ENCODE measurements at regions not wholly inside any gene's neighbourhood (a gene's known extent, or its start where the extent isn't known, plus 50 kb on each side); places are given as distances from the start of the nearest gene placed in this dataset.
A peak's percentile ranks its signal among the peaks of the same experiment; 100 is the strongest.

- TF ChIP-seq CTCF (IDR thresholded peaks at IDR 0.05; ENCODE audit: control extremely low read depth, extremely low read depth) = no peak
- Histone ChIP-seq H3K27me3 (ENCODE audit: control insufficient read depth in 3 of 3, insufficient read depth in 3 of 3, low read length in 2 of 3) (no peaks in the 10 kb centered on the region), H3K4me1 (ENCODE audit: control insufficient read depth in 5 of 5, insufficient read depth in 5 of 5, low read length in 5 of 5) (no peaks in the 10 kb centered on the region), H3K9me3 (ENCODE audit: control insufficient read depth in 4 of 4, insufficient read depth in 3 of 4, low read length in 3 of 4) (no peaks in the 10 kb centered on the region), H3K9ac (ENCODE audit: insufficient read depth in 1 of 2, low read length in 2 of 2) (no peak overlapping the region), H3K27ac (ENCODE audit: low read depth in 1 of 2, low read length in 1 of 2) (no peak overlapping the region), H3K4me3 (no peak overlapping the region), H3K36me3 (ENCODE audit: control insufficient read depth in 4 of 4, insufficient read depth in 4 of 4, low read length in 4 of 4) (no peaks in the 10 kb centered on the region)
- DNase-seq (no peak), ATAC-seq (ENCODE audit: insufficient read depth, low FRiP score) (no peak)
These were observed 296.4 kb downstream of the ADAMTS20 start for GRCh38 chr12:43255522-43256111.

DNA sequence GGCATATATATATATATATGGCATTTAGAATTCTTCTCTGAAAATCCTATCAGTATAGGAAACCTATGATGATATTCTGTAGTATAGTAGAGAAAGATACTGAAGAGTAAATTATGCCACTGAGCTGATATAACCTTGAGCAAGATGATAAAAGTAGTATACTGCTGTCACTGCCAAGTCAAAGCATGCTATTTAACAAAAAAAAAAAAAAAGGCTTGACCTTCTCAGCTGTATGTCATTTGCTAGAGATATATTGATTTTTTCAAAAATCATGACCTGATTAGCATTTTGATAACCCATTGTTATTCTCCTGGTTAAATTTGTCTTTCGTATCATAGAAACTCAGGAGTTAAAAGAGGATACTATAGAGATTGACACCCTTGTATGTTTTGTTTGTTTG lies 299.4 kb downstream of the ADAMTS20 start:
- no peak for ATAC-seq (ENCODE audit: insufficient read depth, low FRiP score)
- H3K9ac ChIP-seq (ENCODE audit: insufficient read depth in 1 of 2, low read length in 2 of 2) = no peak overlapping the region
- no peak for DNase-seq
- peaks cover 0 to 5% (median 0%) of the 10 kb centered on the region in 5 donors for H3K4me1 ChIP-seq (ENCODE audit: control insufficient read depth in 5 of 5, insufficient read depth in 5 of 5, low read length in 5 of 5)
- H3K36me3 ChIP-seq (ENCODE audit: control insufficient read depth in 4 of 4, insufficient read depth in 4 of 4, low read length in 4 of 4) = no peaks in the 10 kb centered on the region
- WGBS, 2 donors = 99 to 100% methylated on average over 1 of the region's 1 CpG
- H3K27me3 ChIP-seq (ENCODE audit: control insufficient read depth in 3 of 3, insufficient read depth in 3 of 3, low read length in 2 of 3) = no peaks in the 10 kb centered on the region
- no peak overlapping the region for H3K4me3 ChIP-seq
- no peak overlapping the region for H3K27ac ChIP-seq (ENCODE audit: low read depth in 1 of 2, low read length in 1 of 2)
- H3K9me3 ChIP-seq (ENCODE audit: control insufficient read depth in 4 of 4, insufficient read depth in 3 of 4, low read length in 3 of 4) = no peaks in the 10 kb centered on the region
- TF ChIP-seq CTCF (IDR thresholded peaks at IDR 0.05; ENCODE audit: control extremely low read depth, extremely low read depth) = no peak

- no peak overlapping the region for H3K27ac ChIP-seq (ENCODE audit: low read depth in 1 of 2, low read length in 1 of 2)
- DNase-seq (no peak), ATAC-seq (ENCODE audit: insufficient read depth, low FRiP score) (no peak)
- no peaks in the 10 kb centered on the region for H3K36me3 ChIP-seq (ENCODE audit: control insufficient read depth in 4 of 4, insufficient read depth in 4 of 4, low read length in 4 of 4)
- no peak overlapping the region for H3K4me3 ChIP-seq
- TF ChIP-seq CTCF (IDR thresholded peaks at IDR 0.05; ENCODE audit: control extremely low read depth, extremely low read depth) = no peak
- no peaks in the 10 kb centered on the region for H3K27me3 ChIP-seq (ENCODE audit: control insufficient read depth in 3 of 3, insufficient read depth in 3 of 3, low read length in 2 of 3)
- H3K9me3 ChIP-seq (ENCODE audit: control insufficient read depth in 4 of 4, insufficient read depth in 3 of 4, low read length in 3 of 4) = no peaks in the 10 kb centered on the region
- no peak overlapping the region for H3K9ac ChIP-seq (ENCODE audit: insufficient read depth in 1 of 2, low read length in 2 of 2)
- H3K4me1 ChIP-seq (ENCODE audit: control insufficient read depth in 5 of 5, insufficient read depth in 5 of 5, low read length in 5 of 5) = peaks cover 0 to 5% (median 0%) of the 10 kb centered on the region in 5 donors
- 90 to 92% methylated on average over 3 of the region's 3 CpGs for WGBS, 2 donors
These were observed 306.1 kb downstream of the ADAMTS20 start for GRCh38 chr12:43245947-43246346.

- H3K27ac ChIP-seq (ENCODE audit: low read depth in 1 of 2, low read length in 1 of 2) = no peak overlapping the region
- WGBS, 2 donors = 73 to 80% methylated on average over 2 of the region's 2 CpGs
- DNase-seq (peak in 2 of 3 donors; percentile 28 to 59), ATAC-seq (ENCODE audit: insufficient read depth, low FRiP score) (no peak)
- no peaks in the 10 kb centered on the region for H3K9me3 ChIP-seq (ENCODE audit: control insufficient read depth in 4 of 4, insufficient read depth in 3 of 4, low read length in 3 of 4)
- TF ChIP-seq CTCF (IDR thresholded peaks at IDR 0.05; ENCODE audit: control extremely low read depth, extremely low read depth) = no peak
- no peaks in the 10 kb centered on the region for H3K27me3 ChIP-seq (ENCODE audit: control insufficient read depth in 3 of 3, insufficient read depth in 3 of 3, low read length in 2 of 3)
- H3K9ac ChIP-seq (ENCODE audit: insufficient read depth in 1 of 2, low read length in 2 of 2) = no peak overlapping the region
- H3K4me3 ChIP-seq = no peak overlapping the region
- H3K4me1 ChIP-seq (ENCODE audit: control insufficient read depth in 5 of 5, insufficient read depth in 5 of 5, low read length in 5 of 5) = no peaks in the 10 kb centered on the region
- H3K36me3 ChIP-seq (ENCODE audit: control insufficient read depth in 4 of 4, insufficient read depth in 4 of 4, low read length in 4 of 4) = no peaks in the 10 kb centered on the region
These were observed 310.0 kb downstream of the ADAMTS20 start for GRCh38 chr12:43241986-43242385.

Measured in lung (tissue), 11 donors.